Upper lobe of left lung (tissue), 6 donors: ENCODE measurements at regions not wholly inside any gene's neighbourhood (a gene's known extent, or its start where the extent isn't known, plus 50 kb on each side); places are given as distances from the start of the nearest gene placed in this dataset.

ENCODE experiments used
- ATAC-seq, 2 donors: fragments of 200-7000 bp; cut with Tn5 transposase; one replicate each; pipeline ENCODE4 v1.9.1; 2022; ENCODE audit warnings: mild to moderate bottlenecking in 2 of 2, moderate library complexity in 2 of 2; ENCODE audit not compliant: low FRiP score in 2 of 2
- DNase-seq, 2 donors: peaks; one replicate each; pipeline ENCODE4 v3.0.0-alpha.2; 2019 to 2020
- H3K27ac ChIP-seq, 4 donors: fragments of 200-600 bp; sonication (generic); one replicate each; pipeline ENCODE4 v1.5.1; 2016 to 2019
- H3K27me3 ChIP-seq, 4 donors: fragments of 200-600 bp; sonication (generic); one replicate each; pipeline ENCODE4 v1.5.1; 2017 to 2019
- H3K36me3 ChIP-seq, 4 donors: fragments of 200-600 bp; sonication (generic); one replicate each; pipeline ENCODE4 v1.5.1; 2016 to 2019
- H3K4me1 ChIP-seq, 4 donors: fragments of 200-600 bp; sonication (generic); one replicate each; pipeline ENCODE4 v1.5.1; 2018 to 2019
- H3K4me3 ChIP-seq, 4 donors: fragments of 200-600 bp; sonication (generic); one replicate each; pipeline ENCODE4 v1.5.1; 2017 to 2019; ENCODE audit warnings: mild to moderate bottlenecking in 2 of 4, moderate library complexity in 1 of 4
- H3K9me3 ChIP-seq, 4 donors: fragments of 200-600 bp; sonication (generic); one replicate each; pipeline ENCODE4 v1.5.1; 2018 to 2019
- EP300 ChIP-seq, 4 donors: sonication (generic); formaldehyde crosslinking; IDR thresholded peaks; one replicate each; pipeline ENCODE4 v1.5.1; 2017; ENCODE audit warnings: antibody characterized with exemption in 4 of 4, control low read depth in 2 of 4
- POLR2A ChIP-seq, 4 donors: fragments of 450-650 bp; IDR thresholded peaks; one replicate each; pipeline ENCODE4 v1.5.1; 2016 to 2017; ENCODE audit warnings: antibody characterized with exemption in 4 of 4, mild to moderate bottlenecking in 2 of 4
- POLR2AphosphoS5 ChIP-seq, 2 donors: sonication (generic); formaldehyde crosslinking; IDR thresholded peaks; one replicate each; pipeline ENCODE4 v1.5.1; 2017; ENCODE audit warnings: antibody characterized with exemption in 2 of 2
- WGBS, 2 donors: methylation state at CpG; one replicate each; pipeline ENCODE4 v1.1.5; 2017 to 2018; 5-methylcytosine and 5-hydroxymethylcytosine counted together
- TF ChIP-seq, protein P1 (sequence below), 6 experiments: fragments of 450-650 bp in 4 of 6; fragments of 200-600 bp in 2 of 6; sonication (generic) in 2 of 6; IDR thresholded peaks; one replicate each; pipeline ENCODE4 v1.5.1; 2016 to 2019; ENCODE audit warnings: antibody characterized with exemption in 6 of 6
- donor health status: DM: no; HTN: no; CAD: no; lungs with moderate emphysema.
- donor health status: DM: no; HTN: yes; CAD: no; lungs with severe emphysema.

DNA sequence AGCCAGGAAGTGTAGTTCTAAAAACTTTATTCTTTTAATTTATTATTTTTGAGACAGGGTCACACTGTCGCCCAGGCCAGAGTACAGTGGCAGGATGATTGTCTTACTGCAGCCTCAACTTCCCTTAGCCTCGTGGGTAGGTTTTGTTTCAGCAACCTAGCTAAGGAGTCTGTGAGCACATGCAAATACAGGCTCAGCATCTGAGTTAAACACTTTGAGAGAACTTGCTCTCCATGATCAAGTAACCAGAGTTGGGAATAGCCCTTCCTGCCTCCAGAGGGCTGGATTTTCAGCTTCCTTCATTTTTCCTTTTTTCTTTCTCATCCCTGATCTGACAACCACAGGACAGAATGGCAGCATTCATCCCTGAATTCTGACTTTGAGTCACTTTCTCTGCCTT, 871.3 kb downstream of the GALC start:
- H3K9me3 ChIP-seq: no peaks in the 10 kb centered on the region
- H3K27ac ChIP-seq: no peak overlapping the region
- H3K4me3 ChIP-seq: no peak overlapping the region
- no peaks in the 10 kb centered on the region for H3K27me3 ChIP-seq
- DNase-seq (no peak), ATAC-seq (no peak)
- WGBS, 2 donors: 68 to 80% methylated on average over 2 of the region's 2 CpGs
- H3K4me1 ChIP-seq: no peaks in the 10 kb centered on the region
- no peaks in the 10 kb centered on the region for H3K36me3 ChIP-seq
- TF ChIP-seq POLR2AphosphoS5 (IDR thresholded peaks at IDR 0.05) (no peak), POLR2A (IDR thresholded peaks at IDR 0.05) (no peak), EP300 (IDR thresholded peaks at IDR 0.05) (no peak)

DNA sequence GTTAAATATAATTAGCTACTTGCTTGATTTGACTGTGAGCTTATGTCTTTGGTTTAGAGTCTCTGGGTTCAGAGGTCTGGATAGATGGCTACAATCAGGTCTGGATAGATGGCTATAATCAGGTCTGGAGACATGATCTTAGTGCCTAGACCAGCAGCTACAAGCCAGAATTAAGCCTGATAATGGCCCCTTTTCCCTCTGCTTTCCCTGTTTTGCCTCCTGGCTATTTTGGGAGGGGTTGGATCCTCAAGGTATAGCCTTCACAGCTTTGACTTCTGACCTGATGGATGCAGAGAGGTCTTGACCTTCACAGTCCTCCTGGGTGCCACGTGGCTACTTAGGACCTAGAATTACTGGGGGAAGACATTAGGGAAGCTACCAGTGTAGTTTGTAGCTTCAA, 877.7 kb downstream of the GALC start:
- Histone ChIP-seq H3K4me3 (no peak overlapping the region), H3K27me3 (no peaks in the 10 kb centered on the region), H3K9me3 (no peaks in the 10 kb centered on the region), H3K4me1 (no peaks in the 10 kb centered on the region), H3K36me3 (no peaks in the 10 kb centered on the region), H3K27ac (no peak overlapping the region)
- DNase-seq (no peak), ATAC-seq (no peak)
- TF ChIP-seq POLR2A (IDR thresholded peaks at IDR 0.05): no peak
- TF ChIP-seq, protein P1, sequence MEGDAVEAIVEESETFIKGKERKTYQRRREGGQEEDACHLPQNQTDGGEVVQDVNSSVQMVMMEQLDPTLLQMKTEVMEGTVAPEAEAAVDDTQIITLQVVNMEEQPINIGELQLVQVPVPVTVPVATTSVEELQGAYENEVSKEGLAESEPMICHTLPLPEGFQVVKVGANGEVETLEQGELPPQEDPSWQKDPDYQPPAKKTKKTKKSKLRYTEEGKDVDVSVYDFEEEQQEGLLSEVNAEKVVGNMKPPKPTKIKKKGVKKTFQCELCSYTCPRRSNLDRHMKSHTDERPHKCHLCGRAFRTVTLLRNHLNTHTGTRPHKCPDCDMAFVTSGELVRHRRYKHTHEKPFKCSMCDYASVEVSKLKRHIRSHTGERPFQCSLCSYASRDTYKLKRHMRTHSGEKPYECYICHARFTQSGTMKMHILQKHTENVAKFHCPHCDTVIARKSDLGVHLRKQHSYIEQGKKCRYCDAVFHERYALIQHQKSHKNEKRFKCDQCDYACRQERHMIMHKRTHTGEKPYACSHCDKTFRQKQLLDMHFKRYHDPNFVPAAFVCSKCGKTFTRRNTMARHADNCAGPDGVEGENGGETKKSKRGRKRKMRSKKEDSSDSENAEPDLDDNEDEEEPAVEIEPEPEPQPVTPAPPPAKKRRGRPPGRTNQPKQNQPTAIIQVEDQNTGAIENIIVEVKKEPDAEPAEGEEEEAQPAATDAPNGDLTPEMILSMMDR (IDR thresholded peaks at IDR 0.05): no peak
- no peak for TF ChIP-seq EP300 (IDR thresholded peaks at IDR 0.05)
- no peak for TF ChIP-seq POLR2AphosphoS5 (IDR thresholded peaks at IDR 0.05)
- WGBS, 2 donors: 30 to 42% methylated on average over 1 of the region's 1 CpG

DNA sequence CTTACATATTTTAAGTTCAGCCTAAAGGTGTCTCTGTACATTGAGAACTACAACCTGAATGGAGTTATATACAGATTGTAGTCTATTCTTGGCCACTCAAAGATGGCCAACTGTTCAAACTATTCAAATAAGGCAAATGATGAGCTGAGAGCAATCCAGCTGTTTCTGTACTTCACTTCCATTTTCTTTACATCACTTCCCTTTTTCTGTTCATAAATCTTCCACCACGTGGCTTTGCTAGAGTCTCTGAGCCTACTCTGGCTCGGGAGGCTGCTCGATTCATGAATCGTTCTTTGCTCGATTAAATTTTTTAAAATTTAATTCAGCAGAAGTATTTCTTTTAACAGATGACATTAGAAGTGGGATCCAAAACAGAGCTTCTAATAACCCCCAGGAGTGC, 879.7 kb downstream of the GALC start:
- H3K27ac ChIP-seq: no peak overlapping the region
- no peak overlapping the region for H3K4me3 ChIP-seq
- DNase-seq: no peak
- H3K9me3 ChIP-seq: no peaks in the 10 kb centered on the region
- no peak for ATAC-seq
- TF ChIP-seq POLR2A (IDR thresholded peaks at IDR 0.05) (no peak), POLR2AphosphoS5 (IDR thresholded peaks at IDR 0.05) (no peak)
- no peaks in the 10 kb centered on the region for H3K27me3 ChIP-seq
- no peaks in the 10 kb centered on the region for H3K4me1 ChIP-seq
- 76 to 79% methylated on average over 5 of the region's 5 CpGs for WGBS, 2 donors
- H3K36me3 ChIP-seq: no peaks in the 10 kb centered on the region

DNA sequence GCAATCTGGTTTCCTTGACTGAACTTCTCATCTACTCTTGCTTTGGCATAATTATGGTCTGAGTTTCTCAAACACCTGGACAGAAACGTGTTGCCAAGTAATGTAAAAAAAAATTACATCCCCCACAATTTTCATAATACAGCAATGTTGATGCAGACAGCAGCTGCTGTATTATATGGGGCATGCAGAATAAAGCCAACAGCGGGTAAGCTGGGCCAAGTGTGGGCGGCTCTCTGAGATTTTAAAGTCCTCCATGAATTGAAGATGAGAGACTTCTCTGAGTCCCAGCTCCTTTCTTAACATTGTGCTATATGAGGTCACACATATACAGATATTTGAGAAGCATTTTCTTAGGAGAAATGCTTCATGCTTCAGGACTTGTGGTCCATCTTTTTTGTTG, 881.2 kb downstream of the GALC start:
- Histone ChIP-seq H3K27ac (no peak overlapping the region), H3K4me3 (no peak overlapping the region), H3K4me1 (no peaks in the 10 kb centered on the region), H3K27me3 (no peaks in the 10 kb centered on the region), H3K36me3 (no peaks in the 10 kb centered on the region), H3K9me3 (no peaks in the 10 kb centered on the region)
- 68 to 73% methylated on average over 3 of the region's 3 CpGs for WGBS, 2 donors
- ATAC-seq (no peak), DNase-seq (no peak)
- TF ChIP-seq, protein P1 (IDR thresholded peaks at IDR 0.05): no peak
- no peak for TF ChIP-seq EP300 (IDR thresholded peaks at IDR 0.05)
- TF ChIP-seq POLR2A (IDR thresholded peaks at IDR 0.05): no peak
- no peak for TF ChIP-seq POLR2AphosphoS5 (IDR thresholded peaks at IDR 0.05)

DNA sequence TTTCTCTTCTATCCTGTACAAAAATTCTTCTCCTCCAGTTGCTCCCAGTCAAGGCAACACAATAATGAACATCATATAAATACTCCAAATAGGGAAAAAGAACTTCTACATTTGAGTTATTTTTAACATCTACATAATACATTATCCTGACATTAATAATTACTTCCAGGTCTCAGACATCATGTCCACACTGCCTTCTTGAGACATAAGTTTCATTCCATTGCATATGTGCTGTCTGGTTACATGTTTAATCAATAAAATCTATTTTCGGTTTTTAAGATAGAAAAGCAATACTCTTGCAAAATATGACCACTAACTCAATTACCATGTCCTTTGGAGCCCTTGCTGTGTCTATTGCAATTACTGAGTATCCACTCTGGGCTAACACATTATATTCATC, 881.9 kb downstream of the GALC start:
- Histone ChIP-seq H3K36me3 (no peaks in the 10 kb centered on the region), H3K9me3 (no peaks in the 10 kb centered on the region), H3K4me3 (no peak overlapping the region), H3K27ac (no peak overlapping the region), H3K27me3 (no peaks in the 10 kb centered on the region), H3K4me1 (no peaks in the 10 kb centered on the region)
- DNase-seq (no peak), ATAC-seq (no peak)
- 85 to 86% methylated on average over 1 of the region's 1 CpG for WGBS, 2 donors
- TF ChIP-seq, protein P1 (IDR thresholded peaks at IDR 0.05): no peak
- TF ChIP-seq POLR2AphosphoS5 (IDR thresholded peaks at IDR 0.05) (no peak), POLR2A (IDR thresholded peaks at IDR 0.05) (no peak), EP300 (IDR thresholded peaks at IDR 0.05) (no peak)

DNA sequence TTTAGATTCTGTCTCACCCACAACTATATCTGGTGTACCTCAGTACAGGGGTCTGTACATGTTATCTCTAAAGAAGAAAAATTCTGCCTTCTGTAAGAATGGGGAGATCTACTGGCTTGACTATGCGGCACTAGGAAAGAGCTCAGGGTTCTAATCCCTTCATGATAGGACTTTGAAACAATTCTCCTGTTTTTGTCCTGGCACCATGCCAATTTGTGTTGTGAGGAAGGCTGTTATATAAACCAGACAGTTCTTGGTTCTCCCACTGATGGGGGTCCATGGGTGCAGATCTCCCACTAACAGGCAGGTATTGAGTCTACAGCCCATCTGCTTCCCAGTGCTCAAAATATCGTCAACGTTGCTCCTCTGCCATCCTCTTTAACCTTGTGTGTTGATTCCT, 883.7 kb downstream of the GALC start:
- no peaks in the 10 kb centered on the region for H3K36me3 ChIP-seq
- no peaks in the 10 kb centered on the region for H3K27me3 ChIP-seq
- TF ChIP-seq POLR2A (IDR thresholded peaks at IDR 0.05) (no peak), POLR2AphosphoS5 (IDR thresholded peaks at IDR 0.05) (no peak), EP300 (IDR thresholded peaks at IDR 0.05) (no peak)
- TF ChIP-seq, protein P1 (IDR thresholded peaks at IDR 0.05): no peak
- H3K27ac ChIP-seq: no peak overlapping the region
- H3K4me3 ChIP-seq: no peak overlapping the region
- no peaks in the 10 kb centered on the region for H3K4me1 ChIP-seq
- ATAC-seq (no peak), DNase-seq (no peak)
- H3K9me3 ChIP-seq: no peaks in the 10 kb centered on the region
- 92 to 93% methylated on average over 3 of the region's 3 CpGs for WGBS, 2 donors
